ENCODE measurements at regions not wholly inside any gene's neighbourhood (a gene's known extent, or its start where the extent isn't known, plus 50 kb on each side); places are given as distances from the start of the nearest gene placed in this dataset.

DNA sequence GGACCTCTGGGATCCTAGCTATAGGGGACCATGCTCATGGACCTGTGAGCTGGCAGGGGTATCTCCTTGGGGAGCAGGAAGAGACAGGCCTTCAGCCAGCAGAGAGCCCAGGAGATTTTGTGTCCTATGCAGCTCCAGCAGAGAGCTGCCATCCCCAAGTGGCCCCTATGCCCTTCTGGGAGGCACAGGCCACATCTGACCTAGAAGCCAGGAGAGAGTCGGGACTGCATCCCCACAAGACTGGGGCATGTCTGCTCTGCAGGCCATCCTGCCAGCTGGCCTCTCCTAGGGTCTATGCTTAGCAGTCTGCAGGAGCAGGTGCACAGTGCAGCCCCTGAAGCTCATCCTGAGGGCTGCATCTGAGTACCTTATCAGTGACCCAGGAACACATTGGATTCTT, 279.5 kb downstream of the KIF2B start:
- DNase-seq, result no peak
- intact Hi-C loops (cut with DNase I; ENCODE audit: low total_unique reads), result no loop called here
- TF ChIP-seq, protein P1, sequence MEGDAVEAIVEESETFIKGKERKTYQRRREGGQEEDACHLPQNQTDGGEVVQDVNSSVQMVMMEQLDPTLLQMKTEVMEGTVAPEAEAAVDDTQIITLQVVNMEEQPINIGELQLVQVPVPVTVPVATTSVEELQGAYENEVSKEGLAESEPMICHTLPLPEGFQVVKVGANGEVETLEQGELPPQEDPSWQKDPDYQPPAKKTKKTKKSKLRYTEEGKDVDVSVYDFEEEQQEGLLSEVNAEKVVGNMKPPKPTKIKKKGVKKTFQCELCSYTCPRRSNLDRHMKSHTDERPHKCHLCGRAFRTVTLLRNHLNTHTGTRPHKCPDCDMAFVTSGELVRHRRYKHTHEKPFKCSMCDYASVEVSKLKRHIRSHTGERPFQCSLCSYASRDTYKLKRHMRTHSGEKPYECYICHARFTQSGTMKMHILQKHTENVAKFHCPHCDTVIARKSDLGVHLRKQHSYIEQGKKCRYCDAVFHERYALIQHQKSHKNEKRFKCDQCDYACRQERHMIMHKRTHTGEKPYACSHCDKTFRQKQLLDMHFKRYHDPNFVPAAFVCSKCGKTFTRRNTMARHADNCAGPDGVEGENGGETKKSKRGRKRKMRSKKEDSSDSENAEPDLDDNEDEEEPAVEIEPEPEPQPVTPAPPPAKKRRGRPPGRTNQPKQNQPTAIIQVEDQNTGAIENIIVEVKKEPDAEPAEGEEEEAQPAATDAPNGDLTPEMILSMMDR (IDR thresholded peaks at IDR 0.05), result no peak
- no peak for TF ChIP-seq POLR2A (IDR thresholded peaks at IDR 0.05)

DNA sequence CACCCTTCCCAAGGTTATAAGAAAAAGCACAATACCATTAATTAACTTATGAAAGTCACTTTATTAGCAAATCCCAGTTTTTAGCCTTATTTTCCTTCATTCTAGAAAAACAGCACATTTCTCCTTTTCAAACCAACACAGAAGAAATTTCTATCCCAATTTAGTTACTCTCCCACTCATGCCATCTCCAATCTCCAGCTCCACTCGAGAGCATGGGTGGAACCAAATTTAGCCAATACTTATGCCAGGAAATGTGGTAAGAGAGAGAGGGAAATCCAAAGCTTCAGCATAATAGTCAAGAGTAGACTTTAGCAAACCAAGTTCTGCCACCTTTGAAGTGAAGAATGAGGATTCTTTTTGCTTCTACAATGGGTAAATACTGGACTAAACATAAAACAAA, 288.8 kb downstream of the KIF2B start:
- H3K36me3 ChIP-seq, result no peaks in the 10 kb centered on the region
- no peak for TF ChIP-seq POLR2A (IDR thresholded peaks at IDR 0.05)
- TF ChIP-seq, protein P1 (IDR thresholded peaks at IDR 0.05), result no peak
- H3K4me1 ChIP-seq, result no peaks in the 10 kb centered on the region
- no peak for DNase-seq
- H3K4me3 ChIP-seq, result no peak overlapping the region
- no peak overlapping the region for H3K27ac ChIP-seq
- H3K9me3 ChIP-seq, result no peaks in the 10 kb centered on the region
- no peaks in the 10 kb centered on the region for H3K27me3 ChIP-seq
- intact Hi-C loops (cut with DNase I; ENCODE audit: low total_unique reads), result no loop called here

More for the DNA sequence above, 279.5 kb downstream of the KIF2B start:
- Histone ChIP-seq H3K4me1 (no peaks in the 10 kb centered on the region), H3K4me3 (no peak overlapping the region), H3K9me3 (no peaks in the 10 kb centered on the region), H3K27ac (no peak overlapping the region), H3K36me3 (no peaks in the 10 kb centered on the region), H3K27me3 (no peaks in the 10 kb centered on the region)

DNA sequence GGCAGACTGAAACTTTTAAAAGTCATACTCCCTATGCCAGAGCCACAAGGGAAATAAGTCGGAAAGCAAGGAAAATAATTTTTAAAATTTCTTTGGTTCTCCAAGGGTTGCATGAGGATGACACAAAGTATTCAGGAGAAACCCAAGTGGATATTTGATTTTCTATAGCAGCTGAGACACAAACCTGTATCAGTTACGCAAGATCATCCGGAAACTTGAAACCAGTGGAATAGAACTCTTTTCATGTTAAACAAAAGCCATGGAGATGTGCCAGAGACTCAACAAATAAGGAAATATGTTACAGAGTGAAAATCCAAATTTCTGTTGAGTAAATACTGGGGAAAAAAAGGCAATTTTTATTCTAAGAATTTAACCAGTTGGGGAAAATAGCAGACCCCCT, 294.7 kb downstream of the KIF2B start:
- intact Hi-C loops (cut with DNase I; ENCODE audit: low total_unique reads), result no loop called here
- Histone ChIP-seq H3K36me3 (no peaks in the 10 kb centered on the region), H3K4me1 (no peaks in the 10 kb centered on the region), H3K4me3 (no peak overlapping the region), H3K27me3 (no peaks in the 10 kb centered on the region), H3K9me3 (no peaks in the 10 kb centered on the region), H3K27ac (no peak overlapping the region)
- no peak for TF ChIP-seq POLR2A (IDR thresholded peaks at IDR 0.05)
- TF ChIP-seq, protein P1 (IDR thresholded peaks at IDR 0.05), result no peak
- DNase-seq, result no peak

DNA sequence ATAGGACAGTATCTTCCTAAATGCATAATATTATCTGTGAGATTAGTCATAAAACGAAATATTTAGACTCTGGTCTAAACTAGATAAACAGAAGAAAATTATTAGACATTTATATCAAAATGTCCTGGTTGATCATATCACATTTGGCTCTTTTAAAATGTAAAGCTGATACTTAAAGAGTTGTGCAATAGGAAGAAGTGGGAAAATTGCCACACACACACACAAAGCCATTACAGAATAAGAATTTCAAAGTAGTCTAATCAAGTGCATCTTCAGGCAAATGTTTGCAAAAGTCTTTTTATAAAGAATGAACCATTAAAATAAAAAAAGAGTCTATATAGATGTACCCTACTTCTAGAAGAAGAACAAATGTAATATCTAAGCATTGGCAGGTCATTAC, 301.7 kb downstream of the KIF2B start:
- TF ChIP-seq, protein P1 (IDR thresholded peaks at IDR 0.05), result no peak
- TF ChIP-seq POLR2A (IDR thresholded peaks at IDR 0.05), result no peak
- H3K4me1 ChIP-seq, result no peaks in the 10 kb centered on the region
- no peaks in the 10 kb centered on the region for H3K36me3 ChIP-seq
- no peak overlapping the region for H3K27ac ChIP-seq
- no peak for DNase-seq
- intact Hi-C loops (cut with DNase I; ENCODE audit: low total_unique reads), result loop anchor here (10.0 kb wide), 1 partner anchor 50 kb away; no protein-coding TSS in a partner anchor
- no peaks in the 10 kb centered on the region for H3K27me3 ChIP-seq
- H3K4me3 ChIP-seq, result no peak overlapping the region
- no peaks in the 10 kb centered on the region for H3K9me3 ChIP-seq

DNA sequence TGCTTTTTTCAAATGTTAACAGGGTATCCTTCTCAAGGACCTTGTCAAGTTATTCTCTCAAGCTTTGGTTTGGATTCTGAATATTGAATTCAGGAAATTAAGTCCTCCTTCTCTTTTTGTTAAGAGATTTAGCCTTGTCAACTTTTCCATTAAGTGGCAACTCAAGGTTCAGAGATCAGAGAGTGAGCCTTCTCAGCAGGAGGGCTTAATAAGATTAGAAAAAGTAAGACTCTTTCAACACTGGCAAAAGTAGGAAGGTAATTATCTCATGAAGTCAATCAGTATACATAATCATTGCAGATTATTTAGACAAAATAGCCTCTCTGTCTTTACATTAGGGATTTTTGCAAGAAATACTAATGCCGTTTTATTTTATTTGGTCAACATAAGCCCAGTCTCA, 330.7 kb downstream of the KIF2B start:
- Histone ChIP-seq H3K27me3 (no peaks in the 10 kb centered on the region), H3K4me1 (no peaks in the 10 kb centered on the region), H3K9me3 (no peaks in the 10 kb centered on the region), H3K27ac (no peak overlapping the region), H3K4me3 (no peak overlapping the region), H3K36me3 (no peaks in the 10 kb centered on the region)
- intact Hi-C loops (cut with DNase I; ENCODE audit: low total_unique reads), result no loop called here
- TF ChIP-seq, protein P1 (IDR thresholded peaks at IDR 0.05), result no peak
- TF ChIP-seq POLR2A (IDR thresholded peaks at IDR 0.05), result no peak
- no peak for DNase-seq

Measured in uterus (tissue), 3 donors.